CD4-positive, alpha-beta T cell (primary cell): ENCODE measurements at regions not wholly inside any gene's neighbourhood (a gene's known extent, or its start where the extent isn't known, plus 50 kb on each side); places are given as distances from the start of the nearest gene placed in this dataset.

Source experiments
- ATAC-seq: fragments of 200-7000 bp; cut with Tn5 transposase; one replicate; pipeline ENCODE4 v1.10.0; 2022; ENCODE audit warnings: mild to moderate bottlenecking; ENCODE audit not compliant: poor library complexity
- CTCF ChIA-PET: fragments of 350-600 bp; sonication (Branson Sonifier 250); formaldehyde crosslinking; loops from one replicate; lab custom pipeline; 2021; ENCODE audit warnings: antibody characterized with exemption, inconsistent platforms; lab: Charles Lee
- POLR2A ChIA-PET: fragments of 350-600 bp; sonication (Branson Sonifier 250); formaldehyde crosslinking; loops from one replicate; lab custom pipeline; 2021; ENCODE audit warnings: antibody characterized with exemption, inconsistent platforms; lab: Charles Lee
- DNase-seq, 14 experiments: peaks; one replicate each; pipeline ENCODE4 v3.0.0-alpha.2; 2013 to 2020; ENCODE audit warnings: mixed read lengths in 2 of 14
- H3K27ac ChIP-seq, 2 donors: one replicate each; pipeline versions ENCODE4 v1.5.1 to v1.7.0; 2013; ENCODE audit warnings: low read length in 2 of 2, low read depth in 1 of 2, mild to moderate bottlenecking in 1 of 2
- H3K27me3 ChIP-seq, 2 experiments: 1 replicate in 1 of 2; 2 replicates in 1 of 2; pipeline versions ENCODE4 v1.6.1 to v1.7.0; 2013; ENCODE audit warnings: low read length in 2 of 2, control low read depth in 1 of 2, mild to moderate bottlenecking in 1 of 2, moderate library complexity in 1 of 2; ENCODE audit not compliant: insufficient read depth in 2 of 2, control insufficient read depth in 1 of 2
- H3K36me3 ChIP-seq: one replicate; pipeline ENCODE4 v1.6.1; 2013; ENCODE audit warnings: low read length, control low read depth; ENCODE audit not compliant: insufficient read depth
- H3K4me1 ChIP-seq: one replicate; pipeline ENCODE4 v1.6.1; 2013; ENCODE audit warnings: low read length, control low read depth; ENCODE audit not compliant: insufficient read depth
- H3K4me3 ChIP-seq: one replicate; pipeline ENCODE4 v1.5.1; 2013; ENCODE audit warnings: mild to moderate bottlenecking, low read length, moderate library complexity
- H3K9me3 ChIP-seq, 2 experiments: 1 replicate in 1 of 2; 2 replicates in 1 of 2; pipeline versions ENCODE4 v1.6.1 to v1.7.0; 2013; ENCODE audit warnings: low read length in 2 of 2, mild to moderate bottlenecking in 2 of 2, control low read depth in 1 of 2, moderate library complexity in 1 of 2; ENCODE audit not compliant: control insufficient read depth in 1 of 2, insufficient read depth in 1 of 2
- H3K27ac Mint-ChIP-seq: one replicate; pipeline ENCODE4 v1.8.0; 2020; ENCODE audit warnings: mixed read lengths
- H3K27me3 Mint-ChIP-seq: one replicate; pipeline ENCODE4 v1.8.0; 2021; ENCODE audit warnings: mixed read lengths
- H3K36me3 Mint-ChIP-seq: one replicate; pipeline ENCODE4 v1.8.0; 2021; ENCODE audit warnings: low read depth, mixed read lengths
- H3K4me1 Mint-ChIP-seq: one replicate; pipeline ENCODE4 v1.8.0; 2021; ENCODE audit warnings: low read depth, mixed read lengths
- H3K4me3 Mint-ChIP-seq: one replicate; pipeline ENCODE4 v1.8.0; 2020; ENCODE audit warnings: mild to moderate bottlenecking, mixed read lengths
- H3K9me3 Mint-ChIP-seq: one replicate; pipeline ENCODE4 v1.8.0; 2020; ENCODE audit warnings: mixed read lengths
- CTCF ChIP-seq: fragments of 200-600 bp; IDR thresholded peaks from one replicate; pipeline ENCODE4 v1.8.0; 2022; ENCODE audit warnings: antibody characterized with exemption, mild to moderate bottlenecking
- intact Hi-C, 2 experiments: fragments of 100-400 bp; cut with DNase I in 1 of 2; cut with micrococcal nuclease in 1 of 2; formaldehyde crosslinking; loops; one replicate each; pipeline versions ENCODE4 v1.15.1 to v1.9.0; 2023 to 2025; cut with DNase I, micrococcal nuclease

GRCh38 chr3:193903966-193904365, 232.0 kb upstream of the HES1 start:
- H3K4me3 ChIP-seq, result no peak overlapping the region
- Mint-ChIP-seq H3K36me3 (no peaks in the 10 kb centered on the region), H3K4me1 (peaks cover 4% of the 10 kb centered on the region), H3K4me3 (no peak overlapping the region), H3K27ac (no peak overlapping the region), H3K27me3 (no peaks in the 10 kb centered on the region), H3K9me3 (peaks cover 6% of the 10 kb centered on the region)
- no peaks in the 10 kb centered on the region for H3K4me1 ChIP-seq
- no peak for TF ChIP-seq CTCF
- H3K27me3 ChIP-seq, result peaks cover 0 to 3% of the 10 kb centered on the region in 2 experiments
- no peak overlapping the region for H3K27ac ChIP-seq
- CTCF ChIA-PET, result no interaction called here
- intact Hi-C loops, result no loop called here
- POLR2A ChIA-PET, result no interaction called here
- ATAC-seq (no peak), DNase-seq (no peak)
- peaks cover 0 to under 1% of the 10 kb centered on the region in 2 experiments for H3K9me3 ChIP-seq
- H3K36me3 ChIP-seq, result no peaks in the 10 kb centered on the region

GRCh38 chr3:193905541-193906396, 230.2 kb upstream of the HES1 start:
- Histone ChIP-seq H3K9me3 (peaks cover 0 to 4% of the 10 kb centered on the region in 2 experiments), H3K4me1 (peaks cover 1% of the 10 kb centered on the region), H3K4me3 (no peak overlapping the region), H3K36me3 (no peaks in the 10 kb centered on the region), H3K27ac (no peak overlapping the region), H3K27me3 (peaks cover 0 to 3% of the 10 kb centered on the region in 2 experiments)
- CTCF ChIA-PET, result no interaction called here
- POLR2A ChIA-PET, result no interaction called here
- peaks cover 6% of the 10 kb centered on the region for H3K9me3 Mint-ChIP-seq
- H3K4me3 Mint-ChIP-seq, result no peak overlapping the region
- H3K27ac Mint-ChIP-seq, result no peak overlapping the region
- intact Hi-C loops, result no loop called here
- no peaks in the 10 kb centered on the region for H3K36me3 Mint-ChIP-seq
- ATAC-seq (no peak), DNase-seq (no peak)
- H3K27me3 Mint-ChIP-seq, result no peaks in the 10 kb centered on the region
- H3K4me1 Mint-ChIP-seq, result peaks cover 16% of the 10 kb centered on the region
- TF ChIP-seq CTCF, result no peak

- ChIA-PET POLR2A (no interaction called here), CTCF (no interaction called here)
- Mint-ChIP-seq H3K27ac (no peak overlapping the region), H3K9me3 (peaks cover 6% of the 10 kb centered on the region), H3K4me3 (no peak overlapping the region), H3K27me3 (no peaks in the 10 kb centered on the region), H3K4me1 (peaks cover 27% of the 10 kb centered on the region), H3K36me3 (no peaks in the 10 kb centered on the region)
- Histone ChIP-seq H3K4me1 (peaks cover 13% of the 10 kb centered on the region), H3K27ac (no peak overlapping the region), H3K4me3 (no peak overlapping the region), H3K27me3 (peaks cover 0 to 3% of the 10 kb centered on the region in 2 experiments), H3K36me3 (no peaks in the 10 kb centered on the region), H3K9me3 (peaks cover 0 to 4% of the 10 kb centered on the region in 2 experiments)
- intact Hi-C loops, result no loop called here
- TF ChIP-seq CTCF, result no peak
- DNase-seq, result no peak
- no peak for ATAC-seq
Measured at GRCh38 chr3:193906849-193907410, 229.0 kb upstream of the HES1 start.
